HepG2 (cell line): ENCODE measurements at regions not wholly inside any gene's neighbourhood (a gene's known extent, or its start where the extent isn't known, plus 50 kb on each side); places are given as distances from the start of the nearest gene placed in this dataset.

Experiments
- ATAC-seq: fragments of 200-7000 bp; cut with Tn5 transposase; 3 replicates; pipeline ENCODE4 v1.9.1; 2020; ENCODE audit warnings: mild to moderate bottlenecking, moderate library complexity
- BruUV-seq: library from RNA; stranded (reverse); fragments of 400-500 nt; replicated peaks from 2 replicates; lab custom pipeline; 2021; lab: Mats Ljungman, UMichigan
- CTCF ChIA-PET: fragments of 300-600 bp; formaldehyde crosslinking; extraction: SDS; loops from one replicate; lab custom pipeline; 2021; ENCODE audit warnings: low total read pairs, inconsistent platforms, low intra/inter-chr PET ratio; lab: Yijun Ruan, JAX
- POLR2A ChIA-PET: fragments of 350-600 bp; sonication (Branson Sonifier 250); formaldehyde crosslinking; loops from one replicate; lab custom pipeline; 2020; ENCODE audit warnings: antibody characterized with exemption, inconsistent platforms; lab: Yijun Ruan, JAX
- DNase-seq: peaks from one replicate; pipeline ENCODE4 v3.0.0-alpha.2; 2015; ENCODE audit warnings: low spot score
- FAIRE-seq: peaks from 3 replicates; lab custom pipeline; 2011; peaks lifted over from hg19 to GRCh38; lab: Jason Lieb, UNC
- H2AFZ ChIP-seq: one replicate; pipeline ENCODE4 v1.6.1; 2011; ENCODE audit warnings: low read length, inconsistent platforms
- H3K27ac ChIP-seq: fragments of 300-600 bp; 3 replicates; pipeline ENCODE4 v1.8.0; 2011; ENCODE audit warnings: mixed run types, mild to moderate bottlenecking, mixed read lengths, low read length, inconsistent platforms; ENCODE audit not compliant: insufficient read depth; ENCODE audit errors: extremely low read length
- H3K27me3 ChIP-seq, 2 experiments: fragments of 200-600 bp in 1 of 2; 2 replicates in 1 of 2; 3 replicates in 1 of 2; pipeline versions ENCODE4 v1.6.0 to v1.8.0; 2011; ENCODE audit warnings: low read length in 2 of 2, mild to moderate bottlenecking in 2 of 2, moderate library complexity in 2 of 2, inconsistent platforms in 1 of 2; ENCODE audit not compliant: insufficient read depth in 2 of 2, control insufficient read depth in 1 of 2
- H3K36me3 ChIP-seq, 2 experiments: fragments of 200-600 bp in 1 of 2; replicated peaks in 1 of 2; 2 replicates in 1 of 2; 3 replicates in 1 of 2; pipeline versions ENCODE4 v1.5.1 to v1.8.0; 2011; ENCODE audit warnings: low read length in 2 of 2, inconsistent platforms in 1 of 2; ENCODE audit not compliant: insufficient read depth in 2 of 2, control insufficient read depth in 1 of 2
- H3K4me1 ChIP-seq: 2 replicates; pipeline ENCODE4 v1.5.1; 2012; ENCODE audit warnings: low read length, inconsistent platforms; ENCODE audit not compliant: insufficient read depth
- H3K4me2 ChIP-seq: 2 replicates; pipeline ENCODE4 v1.6.0; 2011; ENCODE audit warnings: low read depth, low read length, inconsistent platforms
- H3K4me3 ChIP-seq, 3 experiments: fragments of 200-600 bp in 1 of 3; sonication (generic), shearing (Covaris generic) in 1 of 3; replicated peaks in 1 of 3; 2 replicates each; pipeline ENCODE4 v1.5.1; 2011 to 2016; ENCODE audit warnings: low read length in 3 of 3, inconsistent platforms in 2 of 3, low read depth in 2 of 3, mild to moderate bottlenecking in 2 of 3, control low read depth in 1 of 3, mixed read lengths in 1 of 3; ENCODE audit not compliant: insufficient read depth in 1 of 3
- H3K79me2 ChIP-seq: one replicate; pipeline ENCODE4 v1.6.1; 2011; ENCODE audit warnings: low read length, inconsistent platforms; ENCODE audit not compliant: insufficient read depth
- H3K9ac ChIP-seq: 2 replicates; pipeline ENCODE4 v1.6.0; 2011; ENCODE audit warnings: mild to moderate bottlenecking, low read depth, low read length, inconsistent platforms; ENCODE audit not compliant: insufficient read depth
- H3K9me3 ChIP-seq: 2 replicates; pipeline ENCODE4 v1.5.1; 2012; ENCODE audit warnings: mild to moderate bottlenecking, low read length
- H4K20me1 ChIP-seq: 2 replicates; pipeline ENCODE4 v1.6.0; 2011; ENCODE audit warnings: inconsistent platforms, mild to moderate bottlenecking, low read length, moderate library complexity; ENCODE audit not compliant: insufficient read depth
- ESRRA ChIP-seq: sonication (generic); formaldehyde crosslinking; IDR thresholded peaks from 2 replicates; pipeline ENCODE4 v1.5.1; 2020; ENCODE audit warnings: mild to moderate bottlenecking, low read depth, missing genetic modification reagents
- FOXP1 ChIP-seq, 2 experiments: fragments of 450-650 bp in 1 of 2; IDR thresholded peaks; 2 replicates each; pipeline ENCODE4 v1.6.1; 2017 to 2018; ENCODE audit warnings: antibody characterized with exemption in 1 of 2
- KAT8 ChIP-seq: IDR thresholded peaks from 2 replicates; pipeline ENCODE4 v1.6.1; 2016; ENCODE audit warnings: missing genetic modification reagents, missing compliant biosample characterization
- KLF6 ChIP-seq: IDR thresholded peaks from 2 replicates; pipeline ENCODE4 v1.8.0; 2016; ENCODE audit warnings: missing biosample characterization, missing genetic modification reagents
- MATR3 ChIP-seq: sonication (generic); formaldehyde crosslinking; IDR thresholded peaks from 2 replicates; pipeline ENCODE4 v1.4.0; 2020; ENCODE audit warnings: missing genetic modification reagents
- MYPOP ChIP-seq: sonication (generic); formaldehyde crosslinking; IDR thresholded peaks from 2 replicates; pipeline ENCODE4 v1.8.1; 2023; ENCODE audit warnings: mild to moderate bottlenecking, moderate library complexity, missing genetic modification reagents
- MZF1 ChIP-seq: sonication (generic); formaldehyde crosslinking; IDR thresholded peaks from 2 replicates; pipeline ENCODE4 v1.8.1; 2023; ENCODE audit warnings: mild to moderate bottlenecking, missing genetic modification reagents, borderline replicate concordance
- NBN ChIP-seq: fragments of 450-650 bp; conservative IDR thresholded peaks from 2 replicates; pipeline ENCODE4 v1.6.1; 2017
- NFRKB ChIP-seq: fragments of 450-650 bp; IDR thresholded peaks from 2 replicates; pipeline ENCODE4 v1.6.1; 2017
- NR2C2 ChIP-seq: sonication (generic); formaldehyde crosslinking; IDR thresholded peaks from 2 replicates; pipeline ENCODE4 v1.4.0; 2020; ENCODE audit warnings: missing genetic modification reagents, mild to moderate bottlenecking, moderate library complexity, borderline replicate concordance
- RARA ChIP-seq: IDR thresholded peaks from 2 replicates; pipeline ENCODE4 v1.6.1; 2016; ENCODE audit warnings: missing genetic modification reagents, missing compliant biosample characterization
- WIZ ChIP-seq: sonication (generic); formaldehyde crosslinking; IDR thresholded peaks from 2 replicates; pipeline ENCODE4 v1.5.1; 2020; ENCODE audit warnings: mild to moderate bottlenecking, missing genetic modification reagents
- ZBTB10 ChIP-seq: sonication (generic); formaldehyde crosslinking; IDR thresholded peaks from 2 replicates; pipeline ENCODE4 v1.4.0; 2020; ENCODE audit warnings: missing genetic modification reagents, borderline replicate concordance
- ZFP82 ChIP-seq: sonication (generic); formaldehyde crosslinking; IDR thresholded peaks from 2 replicates; pipeline ENCODE4 v1.5.1; 2020; ENCODE audit warnings: mild to moderate bottlenecking, missing genetic modification reagents, borderline replicate concordance
- ZMAT3 ChIP-seq: sonication (generic); formaldehyde crosslinking; conservative IDR thresholded peaks from 2 replicates; pipeline ENCODE4 v1.7.0; 2021; ENCODE audit warnings: missing genetic modification reagents
- ZNF136 ChIP-seq: sonication (generic); formaldehyde crosslinking; IDR thresholded peaks from 2 replicates; pipeline ENCODE4 v1.8.1; 2022; ENCODE audit warnings: low read depth, mild to moderate bottlenecking, moderate library complexity, missing genetic modification reagents
- ZNF30 ChIP-seq: sonication (generic); formaldehyde crosslinking; IDR thresholded peaks from 2 replicates; pipeline ENCODE4 v1.5.0; 2020; ENCODE audit warnings: mild to moderate bottlenecking, missing genetic modification reagents
- ZNF510 ChIP-seq: sonication (generic); formaldehyde crosslinking; IDR thresholded peaks from 2 replicates; pipeline ENCODE4 v1.4.0; 2020; ENCODE audit warnings: low read depth, mild to moderate bottlenecking, missing genetic modification reagents
- ZNF766 ChIP-seq: sonication (generic); formaldehyde crosslinking; IDR thresholded peaks from 2 replicates; pipeline ENCODE4 v1.5.0; 2020; ENCODE audit warnings: missing genetic modification reagents, borderline replicate concordance
- WGBS: methylation state at CpG from one replicate; pipeline ENCODE4 v1.1.6; 2017; ENCODE audit warnings: low lambda C conversion rate; 5-methylcytosine and 5-hydroxymethylcytosine counted together
- in situ Hi-C: cut with HindIII; loops from 2 replicates; pipeline ENCODE4 v1.10.0; 2017; ENCODE audit warnings: low pct_unique_long_range_greater_than_20kb; ENCODE audit not compliant: extremely low pct_ligation_motif_present
- intact Hi-C: fragments of 100-400 bp; cut with micrococcal nuclease; formaldehyde crosslinking; loops from one replicate; pipeline ENCODE4 v1.10.0; 2022; ENCODE audit not compliant: unreplicated experiment

GRCh38 chr3:84621823-84622222, 337.0 kb upstream of the CADM2 start:
- TF ChIP-seq ZNF136 (no peak), ZNF766 (no peak), RARA (CRISPR knock-in tag) (no peak), WIZ (CRISPR knock-in tag) (no peak), KAT8 (CRISPR knock-in tag) (no peak), NBN (no peak), ZBTB10 (CRISPR knock-in tag) (no peak), MZF1 (no peak), MATR3 (CRISPR knock-in tag) (no peak), FOXP1 (IDR thresholded peaks at IDR 0.05) (no peak), FOXP1 (CRISPR knock-in tag; IDR thresholded peaks at IDR 0.05) (no peak), NFRKB (no peak), ZNF510 (CRISPR knock-in tag) (no peak), KLF6 (no peak), MYPOP (CRISPR knock-in tag) (no peak), ZFP82 (CRISPR knock-in tag) (no peak), ZNF30 (no peak), NR2C2 (CRISPR knock-in tag) (no peak), ESRRA (CRISPR knock-in tag) (no peak), ZMAT3 (no peak)
- TF ChIP-seq, all 625 proteins: peak for 0
- intact Hi-C loops: no loop called here
- CTCF ChIA-PET: no interaction called here

More at GRCh38 chr3:84621823-84622222, 337.0 kb upstream of the CADM2 start:
- no CpG with 5 or more reads among the region's 1 CpG for WGBS
- in situ Hi-C loops: no loop called here
- POLR2A ChIA-PET: no interaction called here
- FAIRE-seq: no peak
- no peak overlapping the region for H3K27ac ChIP-seq
- no peak for DNase-seq
- ATAC-seq: no peak
- no peaks in the 10 kb centered on the region for H4K20me1 ChIP-seq
- H3K36me3 ChIP-seq: no peaks in the 10 kb centered on the region
- H3K4me2 ChIP-seq: no peak overlapping the region
- no peak overlapping the region for H3K9ac ChIP-seq
- H2AFZ ChIP-seq: no peak overlapping the region
- H3K27me3 ChIP-seq: no peaks in the 10 kb centered on the region
- no peaks in the 10 kb centered on the region for H3K4me1 ChIP-seq
- BruUV-seq: no TSS peak
- H3K9me3 ChIP-seq: peaks cover 15% of the 10 kb centered on the region
- H3K79me2 ChIP-seq: no peaks in the 10 kb centered on the region
- H3K4me3 ChIP-seq: no peak overlapping the region
